NCI-H1930 (cell line): ENCODE measurements at regions not wholly inside any gene's neighbourhood (a gene's known extent, or its start where the extent isn't known, plus 50 kb on each side); places are given as distances from the start of the nearest gene placed in this dataset.

ENCODE experiments used
- DNase-seq, 2 experiments: peaks; one replicate each; lab custom pipeline; 2025; lab: John Stamatoyannopoulos, UW

GRCh38 chr11:116413301-116414242 lies 359.2 kb downstream of the BUD13 start:
- DNase-seq = no peak

- no peak for DNase-seq
Measured at GRCh38 chr11:116412118-116412889, 360.5 kb downstream of the BUD13 start.

GRCh38 chr11:116409238-116409637 lies 363.5 kb downstream of the BUD13 start:
- no peak for DNase-seq

GRCh38 chr11:116406042-116406441 lies 366.7 kb downstream of the BUD13 start:
- no peak for DNase-seq

DNA sequence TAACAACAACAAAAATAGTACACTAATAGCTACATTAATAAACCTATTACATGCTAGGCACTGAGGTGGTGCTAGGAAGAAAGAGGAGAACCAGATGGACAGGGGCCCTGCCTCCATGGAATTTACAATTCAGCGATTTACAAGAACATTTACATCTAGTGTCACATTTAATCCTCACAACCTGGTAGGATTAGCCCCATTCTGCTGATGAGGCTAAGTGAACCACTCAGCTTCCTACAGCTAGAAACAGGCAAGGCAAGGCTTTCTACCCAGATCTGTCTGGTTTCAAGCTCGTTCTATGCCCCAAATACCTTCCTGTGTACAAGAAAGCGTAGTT lies 368.4 kb downstream of the BUD13 start:
- DNase-seq = no peak

GRCh38 chr11:116403794-116404461 lies 368.9 kb downstream of the BUD13 start:
- DNase-seq = no peak

DNA sequence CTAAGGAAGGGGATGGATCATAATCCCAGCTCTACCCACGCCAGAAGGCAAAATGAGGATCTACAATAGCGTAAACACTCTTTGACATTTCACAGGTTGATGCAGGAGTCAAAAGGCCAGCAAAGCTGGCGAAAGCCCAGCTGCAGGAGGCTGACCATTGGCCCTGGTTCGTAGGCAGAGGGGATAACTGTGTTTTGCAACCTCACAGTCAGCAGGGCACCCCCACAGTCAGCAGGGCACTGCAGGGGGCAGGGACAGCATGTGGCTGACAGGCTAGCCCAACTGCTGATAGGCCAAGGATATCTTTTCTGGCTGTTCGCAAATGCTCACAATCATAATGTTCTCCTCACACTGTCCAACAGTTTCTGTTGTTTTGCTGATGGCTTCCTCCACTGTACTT lies 372.7 kb downstream of the BUD13 start:
- no peak for DNase-seq

DNA sequence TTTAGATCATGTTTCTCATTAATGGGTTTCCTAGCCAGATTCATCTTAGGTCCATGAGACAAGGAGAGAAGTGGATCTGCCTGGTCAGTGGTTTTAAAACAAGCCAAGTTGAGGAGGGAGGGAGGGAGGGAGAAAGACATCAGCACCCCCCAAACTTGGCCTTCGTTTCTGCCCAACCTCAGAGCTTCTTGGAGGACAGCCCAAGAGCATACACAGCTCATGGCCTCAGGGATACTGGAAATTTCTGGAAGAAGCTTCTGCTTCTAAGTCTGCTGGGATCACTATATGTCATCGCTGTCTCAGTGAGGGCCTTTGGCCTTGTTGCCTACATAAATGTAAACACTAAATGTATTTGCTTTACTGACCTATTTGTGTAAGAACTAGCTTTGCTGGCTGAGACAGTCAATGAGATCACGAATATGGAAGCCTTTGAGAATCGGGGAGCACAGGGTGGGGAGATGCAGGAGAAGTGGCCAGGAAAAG lies 375.1 kb downstream of the BUD13 start:
- no peak for DNase-seq

DNA sequence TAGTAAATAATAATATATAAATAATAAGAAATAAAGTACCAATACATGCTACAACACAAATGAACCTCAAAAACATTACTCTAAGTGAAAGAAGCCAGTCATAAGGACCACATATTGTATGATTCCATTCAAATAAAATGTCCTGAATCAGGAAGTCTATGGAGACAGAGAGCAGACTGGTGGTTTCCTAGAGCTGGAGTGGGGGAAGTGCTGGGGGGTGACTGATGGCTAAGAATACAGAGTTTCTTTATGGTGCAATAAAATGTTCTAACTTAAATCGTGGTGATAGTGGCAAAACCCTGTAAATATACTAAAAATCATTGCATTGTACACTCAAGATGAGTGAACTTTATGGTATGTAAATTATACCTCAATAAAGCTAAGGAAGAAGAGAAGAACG lies 376.5 kb downstream of the BUD13 start:
- no peak for DNase-seq

- DNase-seq = no peak
Measured at GRCh38 chr11:116394022-116394421, 378.8 kb downstream of the BUD13 start.

- no peak for DNase-seq
Measured at GRCh38 chr11:116390963-116391362, 381.8 kb downstream of the BUD13 start.

DNA sequence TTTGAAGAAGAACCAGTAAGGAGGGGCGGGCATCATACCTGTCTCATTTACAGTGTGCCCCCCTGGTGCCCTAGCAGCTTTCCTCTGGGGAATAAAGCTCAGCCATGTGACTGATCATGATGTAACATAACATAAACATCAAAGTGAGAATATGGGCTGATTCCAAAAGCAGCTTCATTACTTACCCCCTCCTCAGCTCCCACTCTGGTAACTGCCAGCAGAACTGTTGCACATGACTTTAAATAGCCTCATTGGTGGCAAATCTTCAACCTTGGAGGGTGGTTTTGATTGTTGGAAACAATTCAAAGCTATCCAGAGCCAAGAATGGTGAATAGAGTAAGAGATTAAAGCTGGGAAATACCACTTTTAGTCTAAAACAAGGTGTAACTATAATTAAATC lies 384.6 kb downstream of the BUD13 start:
- DNase-seq = no peak

- DNase-seq = no peak
Measured at GRCh38 chr11:116387641-116388040, 385.1 kb downstream of the BUD13 start.

GRCh38 chr11:116386118-116386699 lies 386.6 kb downstream of the BUD13 start:
- DNase-seq = no peak

- DNase-seq = no peak
Measured at GRCh38 chr11:116384876-116385275, 387.9 kb downstream of the BUD13 start.

- DNase-seq = no peak
Measured at GRCh38 chr11:116384407-116384806, 388.4 kb downstream of the BUD13 start.

DNA sequence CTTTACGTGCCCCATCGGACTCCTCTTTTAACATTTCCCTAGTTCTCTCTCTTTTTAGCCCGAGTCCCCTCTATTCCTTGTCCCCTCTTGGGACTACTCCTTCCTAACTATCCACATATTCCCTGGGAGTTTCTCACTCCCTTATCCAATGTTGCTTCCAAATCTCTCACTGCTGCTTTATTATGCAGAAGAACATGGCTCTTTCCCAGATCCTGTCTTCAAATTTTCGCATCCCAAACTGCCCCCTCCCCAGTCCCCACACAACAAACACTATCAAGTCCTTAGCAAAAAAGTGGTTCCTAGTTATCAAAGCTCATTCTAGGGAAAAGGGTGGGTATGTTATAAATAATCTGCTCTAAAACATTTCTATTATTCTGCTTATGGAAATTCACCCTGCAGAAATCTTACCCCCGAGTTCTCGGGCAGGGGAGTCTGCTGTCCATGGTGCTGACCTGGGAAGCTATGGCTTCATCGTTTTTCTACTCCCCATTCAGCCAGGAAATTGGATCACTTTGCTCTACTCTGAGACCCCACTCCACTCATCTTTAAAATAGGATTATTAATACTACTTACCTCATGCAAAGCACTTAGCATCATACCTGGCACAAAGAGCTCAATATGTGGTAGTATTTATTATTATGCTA lies 393.5 kb downstream of the BUD13 start:
- no peak for DNase-seq

DNA sequence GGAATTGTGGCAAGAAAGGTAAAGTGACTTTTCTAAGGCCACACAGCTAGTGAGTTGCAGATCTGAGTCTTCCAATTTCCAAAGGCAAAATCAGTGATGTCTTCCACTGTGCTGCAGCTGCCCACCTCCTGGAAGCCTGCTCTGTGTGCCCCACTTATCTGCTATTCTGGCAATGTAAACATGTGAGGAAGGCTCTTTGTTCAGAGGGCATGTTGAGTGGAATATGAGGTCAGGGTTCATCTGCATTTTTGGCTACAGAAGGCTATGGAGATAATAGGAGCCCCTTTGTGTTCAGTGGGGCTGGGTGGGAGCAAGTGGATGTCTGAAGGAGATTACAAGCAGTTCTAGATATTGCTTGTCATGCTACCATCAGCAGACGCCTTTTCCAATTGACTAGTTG lies 396.2 kb downstream of the BUD13 start:
- no peak for DNase-seq

GRCh38 chr11:116376054-116376453 lies 396.7 kb downstream of the BUD13 start:
- DNase-seq = no peak

DNA sequence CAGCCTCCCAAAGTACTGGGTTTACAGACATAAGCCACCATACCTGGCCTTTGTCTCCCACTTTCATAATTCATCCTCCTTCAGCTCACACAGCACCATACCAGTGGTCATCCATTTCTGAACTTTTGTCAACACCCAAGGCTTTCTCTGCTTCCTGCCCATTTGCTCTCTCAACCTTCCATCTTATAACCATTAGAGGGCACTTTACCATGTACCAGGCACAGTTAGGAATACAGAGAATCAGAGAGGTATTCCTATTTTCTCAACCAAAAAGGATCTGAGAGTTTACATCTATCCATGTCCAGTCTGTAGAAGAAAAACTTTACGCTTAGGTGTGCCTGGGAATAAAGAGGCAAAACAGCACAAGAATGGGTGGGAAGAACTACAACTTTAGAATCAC lies 397.6 kb downstream of the BUD13 start:
- no peak for DNase-seq

DNA sequence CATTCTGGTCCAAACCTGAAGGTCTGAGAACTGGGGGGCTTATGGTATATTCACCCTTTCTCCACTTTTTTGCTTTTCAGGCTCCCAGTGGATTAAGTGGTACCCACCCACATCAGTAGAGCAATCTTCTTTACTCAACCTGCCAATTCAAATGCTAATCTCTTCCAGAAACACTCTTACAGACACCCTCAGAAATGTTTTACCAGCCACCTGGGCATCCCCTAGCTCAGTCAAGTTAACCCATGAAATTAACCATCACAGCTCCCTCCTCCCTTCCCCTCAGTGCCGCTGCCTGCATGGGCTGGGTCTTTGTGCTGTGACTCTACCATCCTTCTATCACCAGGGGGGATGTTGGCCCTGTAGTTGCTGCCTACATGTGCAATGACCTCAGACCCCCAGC lies 398.7 kb downstream of the BUD13 start:
- DNase-seq = no peak
